ENCODE measurements at regions not wholly inside any gene's neighbourhood (a gene's known extent, or its start where the extent isn't known, plus 50 kb on each side); places are given as distances from the start of the nearest gene placed in this dataset.

DNA sequence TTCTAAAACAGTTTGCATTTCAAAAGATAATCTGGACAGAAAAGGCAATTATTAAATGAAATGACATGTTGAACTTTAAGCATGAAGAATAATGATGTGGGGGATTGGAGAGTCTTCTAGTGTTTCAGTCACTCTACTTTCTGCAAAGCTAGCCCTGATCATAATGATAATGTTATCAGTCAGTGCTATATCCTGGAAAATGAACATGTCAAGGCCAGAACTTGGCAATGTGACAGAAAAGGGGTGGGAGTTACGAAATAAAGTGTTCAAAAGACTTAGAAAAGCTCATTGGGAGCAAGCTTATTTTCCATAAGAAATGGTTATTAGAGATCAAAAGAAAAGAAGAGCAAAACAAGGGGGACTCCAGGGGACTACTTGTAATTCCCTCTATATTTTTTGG, 288.5 kb upstream of the SLC8A1 start:
- 39 to 59% (median 49%) methylated on average over 1 of the region's 1 CpG for WGBS, 5 donors
- Histone ChIP-seq H3K4me3 (no peak overlapping the region), H3K4me1 (peaks cover 0 to 11% (median 0%) of the 10 kb centered on the region in 6 donors), H3K27me3 (replicated peaks in 1 of 7) (no peaks in the 10 kb centered on the region), H3K9me3 (no peaks in the 10 kb centered on the region), H3K36me3 (no peaks in the 10 kb centered on the region), H3K27ac (no peak overlapping the region)
- no peak for DNase-seq
- TF ChIP-seq POLR2AphosphoS5 (IDR thresholded peaks at IDR 0.05), result no peak
- no peak for TF ChIP-seq POLR2A (IDR thresholded peaks at IDR 0.05)
- TF ChIP-seq, protein P1, sequence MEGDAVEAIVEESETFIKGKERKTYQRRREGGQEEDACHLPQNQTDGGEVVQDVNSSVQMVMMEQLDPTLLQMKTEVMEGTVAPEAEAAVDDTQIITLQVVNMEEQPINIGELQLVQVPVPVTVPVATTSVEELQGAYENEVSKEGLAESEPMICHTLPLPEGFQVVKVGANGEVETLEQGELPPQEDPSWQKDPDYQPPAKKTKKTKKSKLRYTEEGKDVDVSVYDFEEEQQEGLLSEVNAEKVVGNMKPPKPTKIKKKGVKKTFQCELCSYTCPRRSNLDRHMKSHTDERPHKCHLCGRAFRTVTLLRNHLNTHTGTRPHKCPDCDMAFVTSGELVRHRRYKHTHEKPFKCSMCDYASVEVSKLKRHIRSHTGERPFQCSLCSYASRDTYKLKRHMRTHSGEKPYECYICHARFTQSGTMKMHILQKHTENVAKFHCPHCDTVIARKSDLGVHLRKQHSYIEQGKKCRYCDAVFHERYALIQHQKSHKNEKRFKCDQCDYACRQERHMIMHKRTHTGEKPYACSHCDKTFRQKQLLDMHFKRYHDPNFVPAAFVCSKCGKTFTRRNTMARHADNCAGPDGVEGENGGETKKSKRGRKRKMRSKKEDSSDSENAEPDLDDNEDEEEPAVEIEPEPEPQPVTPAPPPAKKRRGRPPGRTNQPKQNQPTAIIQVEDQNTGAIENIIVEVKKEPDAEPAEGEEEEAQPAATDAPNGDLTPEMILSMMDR (IDR thresholded peaks at IDR 0.05 in 8 of 11, conservative IDR thresholded peaks at IDR 0.05 in 3 of 11), result no peak
- intact Hi-C loops (cut with DNase I; ENCODE audit: low total_unique reads), result no loop called here

GRCh38 chr2:40741532-40741931, 289.6 kb upstream of the SLC8A1 start:
- intact Hi-C loops (cut with DNase I; ENCODE audit: low total_unique reads), result no loop called here
- Histone ChIP-seq H3K36me3 (no peaks in the 10 kb centered on the region), H3K27me3 (replicated peaks in 1 of 7) (no peaks in the 10 kb centered on the region), H3K4me1 (peaks cover 0 to 11% (median 0%) of the 10 kb centered on the region in 6 donors), H3K27ac (no peak overlapping the region), H3K9me3 (no peaks in the 10 kb centered on the region), H3K4me3 (no peak overlapping the region)
- 63 to 83% (median 80%) methylated on average over 2 of the region's 2 CpGs for WGBS, 5 donors
- TF ChIP-seq, protein P1 (IDR thresholded peaks at IDR 0.05 in 8 of 11, conservative IDR thresholded peaks at IDR 0.05 in 3 of 11), result no peak
- TF ChIP-seq POLR2A (IDR thresholded peaks at IDR 0.05) (no peak), POLR2AphosphoS5 (IDR thresholded peaks at IDR 0.05) (no peak)
- no peak for DNase-seq

DNA sequence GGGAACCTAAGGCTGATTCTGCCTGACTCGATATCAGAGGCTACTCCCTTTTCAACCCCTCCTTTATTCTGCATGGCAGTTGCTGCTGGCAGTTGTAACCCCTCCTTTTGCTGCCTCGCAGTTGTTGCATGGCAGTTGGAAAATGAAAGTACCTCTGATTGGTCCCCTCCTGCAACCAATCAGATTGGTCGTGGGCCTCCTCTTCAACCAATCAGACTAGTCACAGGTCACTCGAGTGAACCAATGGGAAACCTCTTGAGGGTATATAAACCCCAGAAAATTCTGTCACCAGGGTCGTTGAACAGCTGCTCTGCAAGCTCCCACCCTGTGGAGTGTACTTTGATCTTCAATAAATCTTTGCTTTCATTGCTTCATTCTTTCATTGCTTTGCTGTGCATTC, 294.3 kb upstream of the SLC8A1 start:
- H3K4me1 ChIP-seq, result no peaks in the 10 kb centered on the region
- no peak for DNase-seq
- H3K4me3 ChIP-seq, result no peak overlapping the region
- 81 to 89% (median 84%) methylated on average over 5 of the region's 5 CpGs for whole genome bisulfite sequencing, 5 donors
- no peaks in the 10 kb centered on the region for H3K9me3 ChIP-seq
- H3K27me3 ChIP-seq (replicated peaks in 1 of 7), result no peaks in the 10 kb centered on the region
- TF ChIP-seq POLR2A (IDR thresholded peaks at IDR 0.05) (no peak), POLR2AphosphoS5 (IDR thresholded peaks at IDR 0.05) (no peak)
- TF ChIP-seq, protein P1 (IDR thresholded peaks at IDR 0.05 in 8 of 11, conservative IDR thresholded peaks at IDR 0.05 in 3 of 11), result no peak
- no peak overlapping the region for H3K27ac ChIP-seq
- no peaks in the 10 kb centered on the region for H3K36me3 ChIP-seq
- intact Hi-C loops (cut with DNase I; ENCODE audit: low total_unique reads), result no loop called here

GRCh38 chr2:40751981-40752380, 300.1 kb upstream of the SLC8A1 start:
- H3K27me3 ChIP-seq (replicated peaks in 1 of 7), result no peaks in the 10 kb centered on the region
- 49 to 82% (median 79%) methylated on average over 1 of the region's 1 CpG for WGBS, 5 donors
- intact Hi-C loops (cut with DNase I; ENCODE audit: low total_unique reads), result no loop called here

More at GRCh38 chr2:40751981-40752380, 300.1 kb upstream of the SLC8A1 start:
- no peak overlapping the region for H3K4me3 ChIP-seq
- no peak overlapping the region for H3K27ac ChIP-seq
- no peaks in the 10 kb centered on the region for H3K36me3 ChIP-seq
- no peak for DNase-seq
- H3K4me1 ChIP-seq, result peaks cover 0 to 3% (median 0%) of the 10 kb centered on the region in 6 donors
- TF ChIP-seq POLR2AphosphoS5 (IDR thresholded peaks at IDR 0.05), result no peak
- TF ChIP-seq, protein P1 (IDR thresholded peaks at IDR 0.05 in 8 of 11, conservative IDR thresholded peaks at IDR 0.05 in 3 of 11), result no peak
- H3K9me3 ChIP-seq, result no peaks in the 10 kb centered on the region
